T-helper 2 cell treated with Interferon-gamma antibody and Interleukin-4, amounts not matched to agents 5 μg/mL and 100 μg/mL, for 36 hours (primary cell): ENCODE measurements at regions not wholly inside any gene's neighbourhood (a gene's known extent, or its start where the extent isn't known, plus 50 kb on each side); places are given as distances from the start of the nearest gene placed in this dataset.

Experiments
- DNase-seq: peaks from one replicate; pipeline ENCODE4 v3.0.0; 2021; ENCODE audit warnings: low spot score
- H3K27ac Mint-ChIP-seq: one replicate; pipeline ENCODE4 v1.8.0; 2021; ENCODE audit warnings: mild to moderate bottlenecking, mixed read lengths
- H3K27me3 Mint-ChIP-seq: one replicate; pipeline ENCODE4 v1.8.0; 2021; ENCODE audit warnings: low read depth, mixed read lengths
- H3K36me3 Mint-ChIP-seq: one replicate; pipeline ENCODE4 v1.8.0; 2021; ENCODE audit warnings: low read depth, mixed read lengths
- H3K4me1 Mint-ChIP-seq: one replicate; pipeline ENCODE4 v1.8.0; 2021; ENCODE audit warnings: low read depth, mixed read lengths
- H3K4me3 Mint-ChIP-seq: one replicate; pipeline ENCODE4 v1.8.0; 2022; ENCODE audit warnings: mild to moderate bottlenecking, moderate library complexity, mixed read lengths
- H3K9me3 Mint-ChIP-seq: one replicate; pipeline ENCODE4 v1.8.0; 2021; ENCODE audit warnings: mixed read lengths

DNA sequence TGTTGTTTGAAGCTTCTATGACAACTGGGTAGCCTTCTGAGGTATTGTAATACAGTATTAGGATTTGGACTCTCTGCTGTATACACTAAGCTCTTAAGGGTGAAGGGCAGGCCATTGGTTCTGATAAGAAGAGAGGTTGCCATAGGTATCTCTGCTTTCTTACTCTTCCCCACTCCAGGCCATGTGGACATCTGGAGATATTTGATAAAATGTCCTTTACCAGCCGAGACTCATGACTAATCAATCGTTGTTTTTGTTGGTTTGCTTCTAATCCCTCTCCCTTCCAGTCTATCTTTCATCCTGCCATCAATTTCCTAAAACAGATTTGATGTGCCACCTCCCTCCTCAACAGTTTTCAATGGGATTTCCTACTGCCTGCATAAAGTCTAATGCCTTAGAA, 64.6 kb upstream of the WDR26 start:
- H3K27ac Mint-ChIP-seq, result peak overlapping the region; percentile 81
- H3K9me3 Mint-ChIP-seq, result peaks cover 8% of the 10 kb centered on the region
- H3K4me1 Mint-ChIP-seq, result peaks cover 63% of the 10 kb centered on the region
- DNase-seq, result no peak
- H3K4me3 Mint-ChIP-seq, result peak overlapping the region; percentile 40
- H3K36me3 Mint-ChIP-seq, result peaks cover 5% of the 10 kb centered on the region
- no peaks in the 10 kb centered on the region for H3K27me3 Mint-ChIP-seq

DNA sequence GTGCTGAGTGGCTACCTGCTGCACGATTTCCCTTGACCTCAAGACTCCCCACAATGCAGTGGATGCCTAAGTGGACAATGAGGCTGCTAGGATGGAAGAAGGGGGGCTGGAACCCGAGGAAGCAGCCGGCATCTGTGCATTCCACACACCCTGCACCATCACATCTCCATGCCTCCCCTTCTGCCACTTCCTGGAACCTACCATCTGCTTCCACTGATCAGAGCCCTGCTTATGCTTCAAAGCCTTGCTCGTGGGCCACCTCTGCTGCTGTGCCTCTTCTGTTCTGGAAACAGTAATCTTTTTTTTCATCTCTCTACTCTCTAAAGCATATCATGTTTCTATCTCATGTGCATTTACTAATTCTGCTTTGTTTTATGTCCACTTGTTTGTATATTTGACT, 66.2 kb upstream of the WDR26 start:
- Mint-ChIP-seq H3K4me3 (peak overlapping the region; percentile 32), H3K9me3 (peaks cover 8% of the 10 kb centered on the region), H3K27me3 (no peaks in the 10 kb centered on the region), H3K36me3 (peaks cover 3% of the 10 kb centered on the region), H3K4me1 (peaks cover 67% of the 10 kb centered on the region), H3K27ac (peak overlapping the region; percentile 43)
- DNase-seq, result no peak

DNA sequence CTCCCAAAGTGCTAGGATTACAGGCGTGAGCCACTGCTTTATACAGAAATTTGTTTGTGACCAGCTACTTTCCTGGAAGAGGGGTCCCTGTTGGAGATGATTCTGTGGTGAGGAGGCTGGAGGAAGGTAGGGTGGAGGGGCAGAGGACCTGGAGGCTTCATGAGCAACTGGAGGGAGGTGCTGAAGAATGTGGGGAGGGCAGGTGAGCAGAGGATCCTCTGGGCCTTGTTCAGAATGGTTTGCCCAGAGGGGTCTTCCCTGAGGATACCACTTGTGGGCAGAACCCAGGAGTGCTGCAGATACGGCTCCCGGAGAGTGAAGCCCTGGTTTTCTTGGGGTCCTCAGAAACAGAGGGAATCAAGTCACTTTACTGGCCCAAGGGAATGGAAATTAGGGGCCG, 67.2 kb upstream of the WDR26 start:
- Mint-ChIP-seq H3K27ac (no peak overlapping the region), H3K4me3 (no peak overlapping the region), H3K9me3 (peaks cover 5% of the 10 kb centered on the region), H3K27me3 (no peaks in the 10 kb centered on the region), H3K36me3 (peaks cover 3% of the 10 kb centered on the region), H3K4me1 (peaks cover 63% of the 10 kb centered on the region)
- no peak for DNase-seq

DNA sequence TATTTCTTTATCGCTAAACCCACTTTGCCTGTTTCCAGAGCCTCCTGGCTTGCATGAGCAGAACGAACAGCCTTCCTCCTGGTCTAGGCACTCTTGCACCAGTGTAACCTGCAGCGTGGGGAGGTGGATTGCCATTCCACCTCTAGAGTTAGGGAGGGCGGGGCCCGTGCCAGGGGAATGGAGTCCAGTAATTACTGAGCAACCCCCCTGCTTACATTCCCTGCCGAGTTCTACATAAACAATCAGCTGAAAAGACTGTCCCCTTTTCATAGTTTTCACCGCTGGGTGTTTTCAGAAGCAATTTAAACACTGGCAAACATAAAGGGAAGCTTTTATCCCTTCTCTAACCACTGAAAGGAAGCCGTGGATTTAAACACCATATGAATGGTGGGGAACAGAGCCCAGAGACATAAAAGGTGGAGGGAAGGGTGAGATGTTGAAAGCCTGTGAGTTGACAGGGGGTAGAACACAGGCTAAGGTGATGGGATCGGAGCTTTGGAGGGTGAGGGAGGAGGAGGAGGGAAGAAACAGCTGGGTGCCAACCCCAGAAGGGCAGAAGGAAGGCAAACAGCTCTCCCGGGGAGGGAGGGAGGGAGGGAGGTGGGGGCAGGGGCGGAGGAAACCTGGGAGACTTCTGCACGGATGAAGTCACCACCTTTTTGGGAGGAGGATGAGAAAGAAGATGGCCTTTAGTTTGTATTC, 68.0 kb upstream of the WDR26 start:
- DNase-seq, result no peak
- Mint-ChIP-seq H3K4me1 (peaks cover 55% of the 10 kb centered on the region), H3K9me3 (no peaks in the 10 kb centered on the region), H3K27ac (peak overlapping the region; percentile 27), H3K27me3 (no peaks in the 10 kb centered on the region), H3K36me3 (peaks cover 3% of the 10 kb centered on the region), H3K4me3 (no peak overlapping the region)

DNA sequence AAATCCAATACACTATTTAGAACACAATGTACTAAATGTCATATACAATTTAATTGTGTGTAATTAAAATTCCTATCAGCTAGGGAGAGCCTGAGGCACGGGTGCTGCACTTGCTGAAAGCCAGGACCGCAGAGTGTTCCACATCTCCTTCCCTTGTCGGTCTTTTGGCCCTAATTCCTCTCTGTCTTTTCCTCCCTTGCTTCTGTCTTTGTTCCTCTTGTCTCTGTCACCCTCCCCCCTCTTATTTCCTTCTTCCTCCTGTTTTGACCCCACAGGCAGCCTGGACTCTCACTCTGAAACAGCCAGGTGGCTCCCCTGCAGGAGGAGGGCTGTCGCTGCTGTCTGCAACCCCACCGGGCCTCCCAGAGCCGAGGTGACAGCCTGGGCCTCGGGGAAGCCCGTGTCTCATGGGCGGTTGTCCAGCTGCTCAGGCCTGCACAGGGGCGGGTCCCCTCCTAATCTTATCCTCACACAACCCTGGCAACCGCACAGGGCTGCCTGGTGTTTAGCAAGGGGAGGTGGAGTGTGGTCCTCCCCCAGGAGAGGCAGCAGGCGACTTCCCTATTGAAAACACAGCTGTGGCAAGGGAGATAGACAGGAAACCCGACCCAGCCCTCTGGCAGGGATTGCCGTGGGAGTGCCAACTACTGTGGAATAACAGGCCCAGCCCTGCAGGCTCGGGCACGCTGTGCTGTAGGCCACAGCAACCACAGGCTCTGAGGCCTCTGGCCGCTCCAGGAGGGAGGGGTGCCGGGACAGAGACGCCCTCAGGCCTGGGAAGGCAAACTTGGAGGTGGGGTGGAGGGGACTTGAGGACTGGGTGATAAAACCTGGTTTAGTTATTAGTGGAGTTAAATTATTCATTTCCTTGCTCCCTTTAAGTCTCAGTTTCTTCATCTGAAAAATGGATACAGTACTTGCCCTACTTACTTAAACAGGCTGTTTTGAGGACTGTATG, 68.8 kb upstream of the WDR26 start:
- Mint-ChIP-seq H3K4me3 (peak overlapping the region; percentile 31), H3K36me3 (peaks cover 2% of the 10 kb centered on the region), H3K9me3 (no peaks in the 10 kb centered on the region), H3K27me3 (no peaks in the 10 kb centered on the region), H3K27ac (peak overlapping the region; percentile 71), H3K4me1 (peaks cover 47% of the 10 kb centered on the region)
- DNase-seq, result no peak

DNA sequence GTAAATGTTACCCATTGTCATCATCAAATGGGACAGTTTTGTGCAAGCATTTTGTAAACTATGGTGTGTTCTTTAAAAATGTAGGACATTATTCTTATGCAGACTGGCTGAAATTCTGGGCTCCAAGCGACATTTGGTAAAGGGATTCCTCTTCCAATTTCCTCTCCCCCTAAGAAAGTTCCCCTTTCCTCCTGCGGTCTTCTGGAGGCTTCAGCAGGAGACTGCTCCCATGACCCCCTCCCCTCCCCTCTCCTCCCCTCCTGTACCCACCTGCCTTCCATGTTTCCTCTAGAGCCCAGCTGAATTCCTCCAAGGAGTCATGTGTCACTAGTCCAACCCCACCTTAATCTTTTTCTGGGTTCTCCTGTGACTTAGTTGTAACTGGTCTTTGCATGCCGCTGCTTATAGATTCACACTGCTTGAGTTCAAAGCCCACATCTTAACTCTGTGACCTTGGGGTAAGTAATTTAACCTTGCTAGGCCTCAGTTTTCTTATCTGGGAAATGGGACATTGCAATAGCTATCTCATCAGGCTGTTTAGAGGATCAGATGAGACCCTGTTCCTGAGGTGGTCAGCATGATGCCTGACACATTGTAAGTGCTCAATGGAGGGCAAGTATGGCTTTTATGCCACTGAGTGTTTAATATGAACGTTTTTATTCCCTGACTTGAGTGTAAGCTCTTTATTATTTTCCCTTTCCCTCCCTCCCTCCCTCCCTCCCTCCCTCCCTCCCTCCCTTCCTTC, 69.9 kb upstream of the WDR26 start:
- peaks cover 43% of the 10 kb centered on the region for H3K4me1 Mint-ChIP-seq
- H3K27me3 Mint-ChIP-seq, result no peaks in the 10 kb centered on the region
- peak overlapping the region; percentile 26 for H3K27ac Mint-ChIP-seq
- DNase-seq, result no peak
- no peak overlapping the region for H3K4me3 Mint-ChIP-seq
- H3K9me3 Mint-ChIP-seq, result no peaks in the 10 kb centered on the region
- H3K36me3 Mint-ChIP-seq, result no peaks in the 10 kb centered on the region

DNA sequence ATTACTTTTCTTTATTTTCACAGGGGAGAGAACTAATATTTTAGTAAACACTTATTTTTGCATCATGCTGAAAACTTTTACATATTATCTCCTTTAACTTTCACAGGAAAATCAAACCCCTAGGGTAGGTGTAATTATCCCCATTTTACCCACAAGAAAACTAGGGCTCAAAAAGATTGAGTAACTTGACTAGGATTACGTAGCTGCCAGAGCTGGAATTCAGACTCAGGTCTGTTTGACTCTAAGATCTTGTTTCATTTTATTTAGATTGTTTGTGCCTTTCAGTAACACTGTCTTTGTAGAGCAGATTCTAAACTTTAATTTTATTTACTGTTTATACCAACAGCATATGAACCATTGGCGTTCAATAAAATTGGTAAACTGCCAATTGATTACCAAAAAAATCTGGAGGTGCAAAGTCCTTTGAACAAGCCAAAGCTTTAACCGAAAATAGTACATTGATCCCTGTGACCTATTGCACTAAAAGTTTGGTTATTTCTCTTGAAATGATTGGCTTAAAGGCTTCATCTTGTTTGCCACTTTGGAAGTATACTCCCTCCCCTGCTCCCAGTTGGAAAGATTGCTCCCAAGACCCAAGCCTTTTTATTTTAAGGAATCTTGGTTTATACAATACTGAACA, 71.0 kb upstream of the WDR26 start:
- Mint-ChIP-seq H3K27ac (no peak overlapping the region), H3K9me3 (no peaks in the 10 kb centered on the region), H3K36me3 (no peaks in the 10 kb centered on the region), H3K4me3 (no peak overlapping the region), H3K27me3 (no peaks in the 10 kb centered on the region), H3K4me1 (peaks cover 41% of the 10 kb centered on the region)
- no peak for DNase-seq

DNA sequence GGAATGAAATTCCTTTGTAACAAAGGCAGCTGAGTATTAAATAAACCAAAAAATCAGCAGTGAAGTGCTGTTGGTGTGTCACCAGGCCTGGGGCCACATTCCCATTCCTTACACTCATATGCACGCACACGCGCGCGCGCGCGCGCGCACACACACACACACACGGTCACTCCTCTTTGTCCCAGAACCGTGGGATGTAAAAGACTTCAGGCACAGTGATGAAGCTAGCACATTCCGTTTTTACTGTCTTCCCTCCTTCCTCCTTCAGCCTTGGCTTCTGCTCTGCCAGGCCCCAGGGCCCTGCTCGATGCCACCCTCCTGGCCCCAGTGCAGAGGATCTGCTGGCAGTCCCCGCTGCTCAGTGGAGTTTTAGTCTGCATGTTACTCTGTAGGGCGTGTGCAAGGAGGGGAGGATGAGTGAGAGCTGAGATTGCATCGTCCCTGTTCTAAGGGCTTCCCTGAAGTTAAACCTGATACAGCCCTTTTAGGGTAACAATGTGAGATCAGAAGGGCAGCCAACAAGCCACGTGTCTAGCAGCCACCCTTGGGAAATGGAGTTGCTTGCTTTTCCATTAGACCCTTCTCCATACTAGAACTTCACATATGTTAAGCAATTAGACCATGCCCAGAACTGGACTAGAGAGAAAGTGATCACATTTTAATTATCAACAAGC, 71.7 kb upstream of the WDR26 start:
- Mint-ChIP-seq H3K27me3 (no peaks in the 10 kb centered on the region), H3K4me3 (no peak overlapping the region), H3K36me3 (no peaks in the 10 kb centered on the region), H3K27ac (no peak overlapping the region), H3K4me1 (peaks cover 41% of the 10 kb centered on the region), H3K9me3 (no peaks in the 10 kb centered on the region)
- no peak for DNase-seq

DNA sequence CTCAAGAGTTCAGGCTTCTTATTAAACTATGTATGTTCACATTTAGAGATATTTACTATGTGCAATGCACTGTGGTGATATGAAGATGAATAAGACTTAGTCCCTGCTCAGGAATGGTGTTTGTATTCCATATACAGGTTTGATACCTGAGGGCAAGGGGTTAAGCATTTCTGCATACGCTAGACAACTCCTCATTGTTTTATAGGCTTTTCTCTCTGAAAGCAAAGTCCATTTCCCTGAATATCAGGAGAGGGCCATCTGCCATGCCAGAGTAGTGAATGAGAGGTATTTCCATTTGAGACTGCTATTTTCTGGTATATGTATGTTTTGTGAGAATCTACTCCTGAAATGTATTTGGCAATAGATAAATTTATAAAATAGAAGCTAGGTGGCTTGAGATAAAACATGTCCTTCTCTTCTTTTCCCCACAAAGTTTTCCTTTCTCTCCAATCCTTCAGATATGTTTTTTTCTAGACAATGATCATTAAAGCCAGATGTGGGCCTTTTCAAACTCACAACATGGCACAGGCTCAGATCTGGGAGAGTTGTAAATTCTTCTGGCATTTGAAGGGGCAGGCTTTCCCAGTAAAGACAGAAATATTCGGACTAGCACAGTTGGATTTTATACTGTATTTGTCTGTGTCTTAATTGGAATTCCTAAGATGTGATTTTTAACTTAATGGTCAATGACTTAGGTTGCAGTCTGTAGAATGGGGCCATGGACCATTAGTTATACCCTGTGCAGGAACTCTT, 73.3 kb upstream of the WDR26 start:
- Mint-ChIP-seq H3K27me3 (no peaks in the 10 kb centered on the region), H3K4me3 (no peak overlapping the region), H3K27ac (no peak overlapping the region), H3K36me3 (no peaks in the 10 kb centered on the region), H3K9me3 (no peaks in the 10 kb centered on the region), H3K4me1 (peaks cover 31% of the 10 kb centered on the region)
- DNase-seq, result no peak

DNA sequence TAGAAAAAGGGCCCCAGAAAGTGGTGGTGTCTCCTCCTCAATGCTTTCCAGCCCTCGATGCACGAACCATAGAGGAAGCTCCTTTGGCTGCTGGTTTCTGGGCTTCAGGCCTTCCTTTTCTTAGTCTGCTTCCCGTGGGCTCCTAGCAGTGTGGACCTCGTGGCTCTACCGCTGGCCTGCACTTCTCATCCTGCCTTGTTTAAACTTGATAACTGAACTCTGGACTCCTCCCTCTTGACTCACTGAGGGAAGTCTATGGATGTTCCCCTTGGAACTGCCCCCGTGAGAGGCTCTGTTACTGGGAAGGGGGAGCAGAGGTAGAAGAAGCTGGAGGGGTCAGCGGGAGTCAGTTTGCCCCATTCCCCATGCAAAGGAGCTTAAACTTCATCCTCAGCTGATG, 75.3 kb upstream of the WDR26 start:
- Mint-ChIP-seq H3K9me3 (no peaks in the 10 kb centered on the region), H3K27ac (peak overlapping the region; percentile 6), H3K36me3 (no peaks in the 10 kb centered on the region)

DNA sequence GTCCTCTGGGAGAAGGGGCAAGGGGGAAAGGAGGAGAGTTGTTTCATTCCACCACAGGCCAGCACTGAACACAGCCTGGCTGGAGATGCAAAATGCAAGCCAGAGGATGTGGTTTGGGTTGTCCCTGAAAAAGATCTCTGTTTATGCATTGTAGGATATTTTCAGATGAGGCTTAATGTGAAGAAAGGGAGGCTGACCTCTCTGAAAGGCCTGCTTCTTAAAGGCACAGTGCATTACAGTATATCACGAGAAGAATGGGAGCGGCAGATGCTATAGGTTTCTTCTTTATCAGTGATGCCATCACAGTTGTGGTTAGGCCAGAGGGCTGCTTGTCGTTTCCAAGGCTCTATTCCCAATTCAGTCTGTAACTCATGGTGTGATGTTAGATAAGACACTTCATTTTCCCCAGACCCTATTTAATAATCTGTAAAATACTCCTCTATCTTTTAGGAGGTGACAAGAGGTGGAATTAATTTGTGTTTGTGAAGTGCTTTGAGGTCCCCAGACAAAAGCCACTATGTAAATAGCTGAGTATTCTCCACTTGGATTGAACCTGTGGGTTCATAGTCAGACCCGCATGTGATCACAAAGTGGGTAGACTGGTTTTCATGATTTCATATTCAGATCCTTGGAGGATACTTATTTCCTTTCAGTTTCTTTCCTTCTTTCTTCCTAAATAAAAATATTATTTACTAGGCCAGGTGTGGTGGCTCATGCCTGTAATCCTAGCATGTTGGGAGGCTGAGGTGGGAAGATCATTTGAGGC, 76.5 kb upstream of the WDR26 start:
- Mint-ChIP-seq H3K4me1 (peaks cover 18% of the 10 kb centered on the region), H3K4me3 (peak overlapping the region; percentile 25), H3K27me3 (no peaks in the 10 kb centered on the region), H3K27ac (peak overlapping the region; percentile 15), H3K9me3 (no peaks in the 10 kb centered on the region), H3K36me3 (no peaks in the 10 kb centered on the region)
- DNase-seq, result no peak

More for the DNA sequence above, 75.3 kb upstream of the WDR26 start:
- Mint-ChIP-seq H3K4me3 (no peak overlapping the region), H3K27me3 (no peaks in the 10 kb centered on the region), H3K4me1 (peaks cover 22% of the 10 kb centered on the region)
- DNase-seq, result no peak

DNA sequence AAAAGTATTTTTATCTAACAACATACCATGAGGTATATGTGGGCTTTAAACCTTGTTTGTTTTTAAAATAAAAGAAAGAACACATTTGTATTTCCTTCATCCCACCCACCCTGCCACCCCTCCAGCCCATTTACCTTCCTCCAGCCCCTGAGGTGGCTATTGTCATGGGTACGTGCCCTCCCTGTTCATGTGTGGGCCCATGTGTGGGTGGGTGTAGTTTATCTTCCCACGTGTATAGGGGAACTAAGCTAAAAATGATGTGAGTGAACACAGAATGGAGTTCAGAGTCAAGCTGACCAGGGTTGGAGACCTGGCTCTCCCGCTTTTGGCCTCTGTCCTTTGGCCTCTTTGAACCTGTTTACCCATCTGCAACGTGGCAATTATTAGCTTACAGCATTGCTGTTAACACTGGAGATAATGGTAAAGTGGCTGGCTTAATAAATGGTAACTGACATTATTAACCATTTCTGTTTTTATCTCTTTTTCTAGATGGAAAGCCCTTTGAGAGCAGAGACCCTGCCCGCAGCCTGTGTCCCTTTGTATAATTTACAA, 78.1 kb upstream of the WDR26 start:
- H3K9me3 Mint-ChIP-seq, result no peaks in the 10 kb centered on the region
- H3K27ac Mint-ChIP-seq, result no peak overlapping the region
- DNase-seq, result no peak
- H3K4me3 Mint-ChIP-seq, result no peak overlapping the region
- no peaks in the 10 kb centered on the region for H3K36me3 Mint-ChIP-seq
- H3K4me1 Mint-ChIP-seq, result peaks cover 18% of the 10 kb centered on the region
- no peaks in the 10 kb centered on the region for H3K27me3 Mint-ChIP-seq
